ENCODE measurements at regions not wholly inside any gene's neighbourhood (a gene's known extent, or its start where the extent isn't known, plus 50 kb on each side); places are given as distances from the start of the nearest gene placed in this dataset.
"Not testable (repeated sequence)": the region's sequence is repeated elsewhere in the genome, so short reads cannot be mapped to it uniquely, and the experiment has no call there.

DNA sequence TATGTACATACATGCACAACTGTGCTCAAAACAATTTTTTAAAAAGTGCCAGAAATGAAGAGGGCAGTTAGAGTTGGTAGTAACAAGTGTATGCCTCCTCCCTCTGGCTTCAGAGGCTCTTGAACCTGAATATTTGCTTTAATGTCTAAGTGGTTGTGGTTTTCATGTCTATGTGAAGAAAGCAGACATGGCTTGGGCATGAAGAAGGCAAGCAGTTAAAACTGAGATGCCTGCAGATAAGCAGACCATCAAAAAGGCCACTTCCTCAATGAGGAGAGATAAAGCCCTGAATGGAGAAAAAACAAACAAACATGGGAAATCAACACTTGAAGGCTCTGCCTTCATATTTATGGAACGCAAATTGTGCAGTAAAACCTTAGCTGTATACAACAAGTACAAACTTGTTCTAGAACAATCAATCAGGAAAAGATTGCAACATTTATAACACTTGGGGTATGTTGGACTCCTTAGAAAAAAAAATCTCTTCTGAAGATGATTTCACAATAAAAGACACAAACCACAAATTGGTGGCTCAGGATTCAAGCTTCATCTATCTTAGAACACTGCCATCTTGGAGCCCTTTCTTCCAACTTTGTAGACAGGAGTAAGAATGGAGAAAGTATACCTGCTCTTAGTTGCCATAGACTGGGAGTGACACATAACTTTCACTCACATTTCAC, 52.7 kb upstream of the PLA2G4A start:
- peak; percentile 81 for DNase-seq
- in situ Hi-C loops (cut with MboI; ENCODE audit: low pct_unique_long_range_greater_than_20kb, low sequenced_read_pairs), result no loop called here

DNA sequence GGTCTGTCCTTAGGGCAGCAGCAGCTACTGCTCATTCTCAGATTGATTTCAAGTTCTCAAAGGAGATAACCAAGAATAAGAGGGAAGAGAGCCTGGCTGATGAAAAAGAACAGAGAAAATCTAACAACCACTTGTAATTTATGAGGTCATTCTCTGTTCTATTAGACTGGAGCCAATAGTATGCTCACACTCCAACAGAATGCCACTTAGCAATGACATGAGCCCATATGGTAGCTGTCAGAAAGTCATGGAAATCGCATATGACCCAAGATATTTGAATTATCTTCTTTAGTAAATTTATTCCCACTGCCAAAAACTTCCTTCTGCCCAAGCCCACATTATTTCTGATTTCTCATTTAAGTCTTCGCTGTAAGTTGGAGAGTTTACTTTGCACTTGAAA, 53.7 kb upstream of the PLA2G4A start:
- DNase-seq, result no peak
- in situ Hi-C loops (cut with MboI; ENCODE audit: low pct_unique_long_range_greater_than_20kb, low sequenced_read_pairs), result no loop called here

DNA sequence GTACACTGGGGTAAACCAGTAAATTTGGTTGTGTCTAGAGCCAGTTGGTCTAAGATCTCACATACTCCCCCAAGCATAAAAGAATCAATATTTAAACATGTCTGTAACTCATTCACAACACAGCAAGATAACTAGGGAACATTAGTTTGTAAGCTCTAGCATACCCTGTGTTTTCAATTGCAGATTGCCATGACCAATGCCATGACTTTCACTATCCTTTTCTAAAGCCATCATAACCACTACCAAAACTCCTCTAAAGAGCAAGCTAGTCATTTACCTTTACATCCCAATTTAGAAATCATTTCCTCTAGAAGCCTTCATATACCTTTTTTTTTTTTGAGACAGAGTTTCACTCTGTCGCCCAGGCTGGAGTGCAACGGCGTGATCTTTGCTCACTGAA, 56.5 kb upstream of the PLA2G4A start:
- DNase-seq, result no peak
- in situ Hi-C loops (cut with MboI; ENCODE audit: low pct_unique_long_range_greater_than_20kb, low sequenced_read_pairs), result no loop called here

DNA sequence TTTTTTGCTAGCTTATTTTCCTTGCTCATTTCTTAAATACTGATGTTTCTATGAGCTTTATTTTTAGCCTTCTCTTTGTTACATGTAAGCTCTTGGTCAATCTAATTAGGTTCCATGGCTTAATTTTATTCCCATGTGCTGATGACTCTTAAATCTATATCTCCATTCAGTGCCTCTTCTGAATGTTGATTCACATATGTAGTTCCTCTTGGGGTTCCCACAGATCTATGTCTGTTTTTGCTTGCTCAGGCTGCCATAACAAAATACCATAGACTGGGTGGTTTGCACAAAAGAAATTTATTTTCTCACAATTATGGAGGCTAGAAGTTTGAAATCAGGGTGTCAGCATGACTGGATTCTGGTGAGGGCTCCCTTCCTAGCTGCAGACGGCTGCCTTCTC, 58.3 kb upstream of the PLA2G4A start:
- in situ Hi-C loops (cut with MboI; ENCODE audit: low pct_unique_long_range_greater_than_20kb, low sequenced_read_pairs), result no loop called here
- DNase-seq, result no peak

DNA sequence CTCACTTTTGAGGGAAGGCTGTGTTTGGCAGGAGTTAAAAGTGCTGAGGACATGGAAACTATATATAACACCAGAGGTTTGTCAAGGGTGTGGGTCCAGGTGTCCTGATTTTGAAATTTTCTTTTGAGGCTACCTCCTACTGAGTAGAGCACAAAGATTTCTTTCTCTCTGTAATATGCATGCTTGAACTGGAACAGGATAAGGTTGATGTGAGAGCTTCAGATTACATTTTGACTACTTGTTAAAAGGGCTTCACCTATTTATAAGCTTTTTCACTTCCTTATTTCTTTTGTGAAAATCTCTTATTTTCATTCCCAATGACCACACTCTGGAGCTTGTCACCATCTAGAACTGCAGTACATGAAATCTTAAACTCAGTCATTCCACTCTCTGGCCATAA, 59.8 kb upstream of the PLA2G4A start:
- in situ Hi-C loops (cut with MboI; ENCODE audit: low pct_unique_long_range_greater_than_20kb, low sequenced_read_pairs), result no loop called here
- DNase-seq, result no peak

DNA sequence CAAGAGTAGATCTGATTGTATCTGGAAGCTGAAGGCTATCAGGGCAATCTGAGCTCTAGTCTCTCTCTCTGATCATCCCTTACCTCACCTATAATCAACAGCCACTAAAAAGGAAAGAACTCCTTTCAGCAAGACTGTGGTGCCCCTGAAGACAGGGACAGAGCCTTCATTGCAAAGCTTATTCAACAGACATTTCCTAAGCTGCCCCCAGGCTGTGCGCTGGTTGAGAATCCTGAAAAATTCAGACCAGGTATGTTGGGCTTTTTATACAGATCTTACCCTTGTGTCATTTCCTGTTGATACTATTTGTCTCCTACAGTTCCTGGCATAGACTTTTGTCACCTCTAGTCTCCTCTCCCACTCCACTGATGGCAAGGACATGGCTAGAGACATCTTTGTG, 63.3 kb upstream of the PLA2G4A start:
- in situ Hi-C loops (cut with MboI; ENCODE audit: low pct_unique_long_range_greater_than_20kb, low sequenced_read_pairs), result no loop called here
- no peak for DNase-seq

DNA sequence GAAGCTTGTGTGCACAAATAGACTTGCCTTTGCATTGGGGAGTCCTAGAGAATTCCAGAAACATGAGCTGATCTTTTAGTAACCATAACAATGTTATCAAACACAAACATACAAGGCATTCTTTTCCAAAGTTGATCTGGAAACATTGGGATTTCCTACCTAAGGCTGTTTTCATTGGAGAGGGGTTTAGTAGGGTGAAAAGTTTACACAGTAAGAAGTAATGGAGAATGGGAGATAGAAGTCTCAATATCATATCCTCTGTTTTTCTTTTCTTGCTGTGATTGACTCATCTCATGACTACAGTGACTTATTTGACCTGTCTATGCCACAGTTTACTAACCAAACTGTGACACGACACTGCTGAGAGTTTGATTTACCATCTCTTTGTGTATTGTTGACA, 65.6 kb upstream of the PLA2G4A start:
- in situ Hi-C loops (cut with MboI; ENCODE audit: low pct_unique_long_range_greater_than_20kb, low sequenced_read_pairs), result no loop called here
- no peak for DNase-seq

DNA sequence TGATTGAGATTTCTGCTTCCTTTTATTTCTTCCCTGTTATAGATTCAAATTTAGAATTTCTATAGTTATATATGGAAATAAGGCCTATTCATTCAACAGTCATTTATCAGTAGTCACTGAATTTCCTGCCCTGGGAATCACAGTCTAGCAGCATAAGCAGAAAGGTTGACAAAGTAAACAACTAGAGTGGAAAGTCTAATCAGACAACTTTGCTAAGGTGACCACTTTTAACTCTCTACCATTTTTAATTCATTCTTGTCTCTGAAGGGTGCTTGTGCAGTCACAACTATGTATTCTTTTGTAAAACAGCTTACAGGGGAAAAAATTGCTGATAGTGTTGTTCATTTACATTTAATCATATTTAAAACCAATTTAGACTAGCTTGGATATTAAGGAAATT, 66.1 kb upstream of the PLA2G4A start:
- DNase-seq, result no peak
- in situ Hi-C loops (cut with MboI; ENCODE audit: low pct_unique_long_range_greater_than_20kb, low sequenced_read_pairs), result no loop called here

DNA sequence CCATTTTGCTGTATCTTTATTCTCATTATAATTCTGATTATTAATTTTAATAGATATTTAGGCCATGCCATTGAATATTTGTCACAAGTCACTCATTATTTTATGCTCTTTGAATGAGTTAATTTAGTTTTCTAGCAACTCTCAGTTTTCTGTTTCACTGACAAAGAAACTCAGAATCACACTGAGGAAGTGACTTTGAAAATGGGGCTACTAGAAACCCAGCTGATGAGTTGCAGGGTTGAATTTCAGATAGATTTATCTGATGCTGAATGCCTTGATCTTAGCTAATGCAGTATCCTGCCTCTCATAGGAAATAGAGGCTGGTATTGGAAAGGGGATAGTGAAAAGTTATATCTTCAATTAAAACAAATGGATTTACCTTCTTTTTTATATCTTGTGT, 67.4 kb upstream of the PLA2G4A start:
- no peak for DNase-seq
- in situ Hi-C loops (cut with MboI; ENCODE audit: low pct_unique_long_range_greater_than_20kb, low sequenced_read_pairs), result no loop called here

DNA sequence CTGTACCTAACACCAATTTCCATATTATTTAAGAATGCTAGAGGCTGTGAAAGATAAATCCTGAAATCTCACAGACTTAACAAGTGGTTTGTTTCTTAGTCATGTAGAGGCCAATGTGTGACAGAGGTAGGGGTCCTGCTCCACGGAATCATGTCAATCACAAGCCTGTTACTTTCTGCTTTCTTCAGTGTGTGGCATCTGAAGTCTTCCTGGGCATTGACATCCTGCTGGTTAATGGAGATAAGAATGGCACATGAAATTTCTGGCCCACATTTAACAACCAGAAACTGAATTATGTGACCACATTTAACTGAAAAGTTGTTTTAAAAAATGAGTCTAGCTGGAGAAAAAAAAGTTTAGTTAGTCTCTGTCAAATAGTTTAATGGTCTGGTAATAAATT, 68.3 kb upstream of the PLA2G4A start:
- in situ Hi-C loops (cut with MboI; ENCODE audit: low pct_unique_long_range_greater_than_20kb, low sequenced_read_pairs), result no loop called here
- DNase-seq, result no peak

DNA sequence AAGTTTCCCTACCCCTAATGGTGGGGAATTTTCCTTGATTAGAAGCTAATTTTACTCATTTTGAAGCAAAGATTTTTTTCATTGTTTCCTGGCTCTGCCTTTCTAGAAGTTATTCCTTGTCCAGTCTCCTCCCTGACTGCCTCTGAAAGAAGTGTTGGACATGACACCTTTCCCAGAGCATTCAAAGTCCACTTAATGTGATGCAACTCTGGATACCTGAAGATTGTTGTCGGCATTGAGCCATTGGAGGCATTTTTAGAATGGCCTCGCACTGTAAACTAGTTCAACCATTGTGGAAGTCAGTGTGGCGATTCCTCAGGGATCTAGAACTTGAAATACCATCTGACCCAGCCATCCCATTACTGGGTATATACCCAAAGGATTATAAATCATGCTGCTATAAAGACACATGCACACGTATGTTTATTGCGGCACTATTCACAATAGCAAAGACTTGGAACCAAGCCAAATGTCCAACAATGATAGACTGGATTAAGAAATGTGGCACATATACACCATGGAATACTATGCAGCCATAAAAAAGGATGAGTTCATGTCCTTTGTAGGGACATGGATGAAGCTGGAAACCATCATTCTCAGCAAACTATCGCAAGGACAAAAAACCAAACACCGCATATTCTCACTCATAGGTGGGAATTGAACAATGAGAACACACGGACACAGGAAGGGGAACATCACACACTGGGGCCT, 69.7 kb upstream of the PLA2G4A start:
- DNase-seq; in situ Hi-C loops (cut with MboI; ENCODE audit: low pct_unique_long_range_greater_than_20kb, low sequenced_read_pairs): not testable (repeated sequence)

DNA sequence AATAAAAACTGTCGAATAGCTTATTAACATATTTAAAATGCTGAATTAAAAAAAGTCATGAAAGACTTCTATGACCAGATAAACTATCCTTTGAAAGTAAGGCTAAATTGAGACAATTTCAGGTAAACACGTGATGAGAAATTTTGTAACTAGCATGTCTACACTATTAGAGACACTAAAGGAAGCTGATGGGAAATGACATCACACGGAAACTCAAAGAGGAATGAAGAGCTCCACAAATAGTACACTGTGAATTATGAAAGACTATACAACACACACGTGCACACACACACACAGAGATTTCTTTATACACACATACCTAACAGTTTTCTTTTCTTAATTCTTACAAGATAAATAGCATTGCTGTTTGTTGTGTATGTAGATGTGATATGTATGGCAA, 70.9 kb upstream of the PLA2G4A start:
- no peak for DNase-seq
- in situ Hi-C loops (cut with MboI; ENCODE audit: low pct_unique_long_range_greater_than_20kb, low sequenced_read_pairs), result no loop called here

DNA sequence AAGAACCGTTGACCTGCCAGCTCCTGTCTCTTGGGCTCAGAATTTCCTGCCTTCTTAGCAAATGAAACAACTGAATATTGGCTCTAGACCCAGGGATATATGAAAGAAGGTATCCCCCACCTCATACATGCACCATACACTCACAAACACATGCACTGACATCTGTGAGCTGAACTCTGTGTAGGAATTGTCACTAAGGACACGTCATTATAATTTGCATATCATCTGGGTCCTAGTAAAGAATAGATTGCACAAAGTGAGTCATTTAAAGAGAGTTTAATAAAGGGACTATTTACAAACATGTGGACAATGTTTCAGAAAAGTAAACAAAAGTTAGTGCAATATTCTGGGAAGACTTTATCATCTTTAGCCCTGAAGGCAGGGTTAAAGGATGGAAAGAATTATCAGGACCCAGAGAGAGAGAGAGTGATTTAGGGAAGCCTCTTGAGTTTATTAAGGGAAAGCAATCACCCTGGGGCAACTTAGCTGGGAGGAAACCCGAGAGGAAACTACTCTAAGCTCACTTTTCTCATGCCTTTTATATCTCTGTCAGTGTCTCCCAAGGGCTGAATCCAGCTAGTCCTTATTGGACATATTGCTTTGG, 74.1 kb upstream of the PLA2G4A start:
- in situ Hi-C loops (cut with MboI; ENCODE audit: low pct_unique_long_range_greater_than_20kb, low sequenced_read_pairs), result no loop called here
- no peak for DNase-seq

DNA sequence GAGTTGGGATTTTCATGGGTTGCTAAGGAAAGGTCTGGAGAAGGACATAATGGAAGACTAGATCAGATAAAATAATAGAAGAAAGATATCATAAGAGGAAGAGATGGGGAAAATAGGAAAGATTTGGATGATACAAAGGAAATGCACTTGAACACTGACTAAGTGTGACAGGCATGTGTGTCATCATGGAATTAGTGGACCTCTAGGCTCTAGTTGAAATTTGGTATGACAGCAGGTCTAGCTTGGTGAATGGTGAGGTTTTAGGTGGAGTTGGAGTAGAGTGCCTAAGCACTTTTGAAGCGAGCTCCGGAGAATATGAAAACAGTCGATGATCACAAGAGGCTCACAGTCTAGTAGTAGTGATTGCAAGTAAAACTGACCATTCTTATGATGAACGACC, 73.0 kb upstream of the PTGS2 start:
- in situ Hi-C loops (cut with MboI; ENCODE audit: low pct_unique_long_range_greater_than_20kb, low sequenced_read_pairs), result no loop called here
- no peak for DNase-seq

DNA sequence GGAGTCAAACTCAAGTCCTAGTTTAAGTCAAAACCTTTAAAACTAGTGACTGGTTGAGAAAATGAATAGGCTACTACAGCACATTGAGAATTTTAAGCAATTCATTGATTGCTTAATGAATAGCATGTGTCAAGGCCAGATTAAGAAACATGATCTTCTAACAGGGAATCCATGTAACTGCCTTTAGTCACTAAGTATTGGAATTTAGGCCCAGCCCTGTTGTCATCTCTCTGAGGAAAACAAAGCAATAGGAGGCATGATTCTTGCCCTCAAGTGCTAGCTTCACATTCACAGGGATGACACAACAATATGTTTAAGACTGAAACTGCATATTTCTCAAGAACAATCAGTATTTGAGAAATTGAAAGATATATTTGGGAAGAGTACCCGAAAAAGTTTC, 70.0 kb upstream of the PTGS2 start:
- in situ Hi-C loops (cut with MboI; ENCODE audit: low pct_unique_long_range_greater_than_20kb, low sequenced_read_pairs), result no loop called here
- no peak for DNase-seq

DNA sequence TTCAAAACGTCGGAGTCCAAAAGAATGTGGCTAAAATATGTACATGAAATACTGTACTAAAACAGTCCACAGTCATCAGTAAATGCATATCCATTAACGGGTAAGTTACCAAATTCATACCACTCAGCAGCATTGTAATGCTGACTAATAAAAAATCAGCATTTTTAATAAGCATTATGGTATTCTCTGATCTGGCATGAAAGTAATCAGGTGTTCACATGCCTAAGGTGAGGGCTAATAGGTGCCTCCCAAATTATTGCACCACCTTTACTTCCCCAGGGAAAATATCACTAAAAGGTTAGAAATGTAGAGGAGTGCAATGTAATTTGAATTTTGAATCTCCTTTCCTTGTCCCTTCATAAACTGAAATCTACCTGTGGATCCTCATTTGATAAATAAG, 69.6 kb upstream of the PTGS2 start:
- no peak for DNase-seq
- in situ Hi-C loops (cut with MboI; ENCODE audit: low pct_unique_long_range_greater_than_20kb, low sequenced_read_pairs), result no loop called here

DNA sequence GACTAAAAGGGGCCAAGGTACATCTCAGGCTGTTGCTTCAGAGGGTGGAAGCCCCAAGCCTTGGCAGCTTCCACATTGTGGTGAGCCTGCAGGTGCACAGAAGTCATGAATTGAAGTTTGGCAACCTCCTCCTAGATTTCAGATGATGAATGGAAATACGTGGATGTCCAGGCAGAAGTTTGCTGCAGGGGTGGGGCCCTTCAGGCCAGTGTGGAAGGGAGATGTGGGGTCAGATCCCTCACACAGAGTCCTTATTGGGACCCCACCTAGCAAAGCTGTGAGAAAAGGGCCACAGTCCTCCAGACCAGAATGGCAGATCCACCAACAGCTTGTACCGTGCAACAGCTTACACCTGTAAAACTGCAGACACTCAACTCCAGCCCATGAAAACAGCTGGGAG, 67.4 kb upstream of the PTGS2 start:
- no peak for DNase-seq
- in situ Hi-C loops (cut with MboI; ENCODE audit: low pct_unique_long_range_greater_than_20kb, low sequenced_read_pairs), result no loop called here

DNA sequence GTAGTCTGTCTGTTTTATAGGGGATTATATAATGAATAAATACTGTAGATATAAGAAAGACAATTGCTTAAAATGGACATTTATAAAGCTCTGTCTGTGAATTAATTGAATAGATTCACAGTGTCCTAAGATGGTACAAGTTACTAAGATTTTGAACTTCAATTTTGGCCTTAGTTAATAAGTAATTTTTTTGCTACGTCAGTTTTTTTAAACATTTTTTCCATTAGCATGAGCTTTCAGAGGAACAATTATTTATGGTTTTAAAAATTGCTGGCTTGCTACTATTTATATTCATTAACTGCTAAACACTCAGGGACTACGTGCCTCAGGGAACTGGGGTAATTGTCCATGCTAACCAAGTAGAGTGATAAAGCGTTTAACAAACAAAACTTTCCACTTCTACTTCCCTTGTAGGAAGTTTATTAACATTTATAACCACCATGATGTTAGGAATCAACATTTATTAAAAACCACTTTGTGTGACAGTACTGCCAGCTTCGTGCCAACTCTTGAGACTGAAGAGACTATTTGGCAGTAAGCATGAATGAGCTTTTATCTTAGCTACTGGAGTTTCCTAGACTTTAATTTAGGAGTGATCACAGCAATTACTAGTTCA, 65.4 kb upstream of the PTGS2 start:
- in situ Hi-C loops (cut with MboI; ENCODE audit: low pct_unique_long_range_greater_than_20kb, low sequenced_read_pairs), result no loop called here
- DNase-seq, result no peak

DNA sequence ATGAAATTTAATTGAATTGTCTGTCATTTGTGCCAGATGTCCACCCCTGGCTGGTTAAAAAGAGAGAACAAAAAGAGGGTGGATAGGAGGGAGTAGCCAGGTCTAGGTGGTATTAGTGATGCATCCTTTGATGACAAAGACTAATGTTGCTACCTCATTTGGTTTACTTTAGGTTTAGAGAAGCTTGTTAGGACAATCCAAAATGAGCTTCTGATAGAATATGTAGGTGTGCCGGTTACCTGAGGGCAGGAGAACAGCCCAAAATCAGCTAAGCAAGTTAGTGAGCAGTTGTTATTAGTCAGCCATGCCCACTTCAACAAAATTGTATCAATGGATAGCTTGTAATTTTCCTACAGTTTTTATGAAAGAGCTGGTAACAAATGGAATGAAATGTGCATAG, 61.4 kb upstream of the PTGS2 start:
- no peak for DNase-seq
- in situ Hi-C loops (cut with MboI; ENCODE audit: low pct_unique_long_range_greater_than_20kb, low sequenced_read_pairs), result no loop called here

DNA sequence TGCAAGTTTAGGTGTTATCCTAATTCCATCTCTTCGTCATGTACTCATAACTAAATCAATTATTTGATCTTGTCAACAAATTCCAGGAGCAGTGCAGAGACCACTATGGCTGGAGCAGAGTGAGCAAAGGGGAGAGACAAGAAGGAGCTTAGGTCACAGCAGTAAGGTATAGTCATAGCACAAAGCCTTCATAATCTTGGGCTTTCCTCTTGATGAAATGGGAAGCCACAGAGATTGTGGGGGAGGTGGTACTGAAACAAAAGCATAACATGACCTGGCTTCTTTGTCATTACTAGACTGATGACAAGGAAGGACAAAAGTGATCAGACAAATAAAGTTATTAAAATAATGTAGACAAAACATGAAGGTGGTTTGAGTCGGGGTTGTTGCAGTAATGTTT, 60.1 kb upstream of the PTGS2 start:
- DNase-seq, result no peak
- in situ Hi-C loops (cut with MboI; ENCODE audit: low pct_unique_long_range_greater_than_20kb, low sequenced_read_pairs), result no loop called here

Data from KBM-7 (cell line).